ENCODE measurements at regions not wholly inside any gene's neighbourhood (a gene's known extent, or its start where the extent isn't known, plus 50 kb on each side); places are given as distances from the start of the nearest gene placed in this dataset.

DNA sequence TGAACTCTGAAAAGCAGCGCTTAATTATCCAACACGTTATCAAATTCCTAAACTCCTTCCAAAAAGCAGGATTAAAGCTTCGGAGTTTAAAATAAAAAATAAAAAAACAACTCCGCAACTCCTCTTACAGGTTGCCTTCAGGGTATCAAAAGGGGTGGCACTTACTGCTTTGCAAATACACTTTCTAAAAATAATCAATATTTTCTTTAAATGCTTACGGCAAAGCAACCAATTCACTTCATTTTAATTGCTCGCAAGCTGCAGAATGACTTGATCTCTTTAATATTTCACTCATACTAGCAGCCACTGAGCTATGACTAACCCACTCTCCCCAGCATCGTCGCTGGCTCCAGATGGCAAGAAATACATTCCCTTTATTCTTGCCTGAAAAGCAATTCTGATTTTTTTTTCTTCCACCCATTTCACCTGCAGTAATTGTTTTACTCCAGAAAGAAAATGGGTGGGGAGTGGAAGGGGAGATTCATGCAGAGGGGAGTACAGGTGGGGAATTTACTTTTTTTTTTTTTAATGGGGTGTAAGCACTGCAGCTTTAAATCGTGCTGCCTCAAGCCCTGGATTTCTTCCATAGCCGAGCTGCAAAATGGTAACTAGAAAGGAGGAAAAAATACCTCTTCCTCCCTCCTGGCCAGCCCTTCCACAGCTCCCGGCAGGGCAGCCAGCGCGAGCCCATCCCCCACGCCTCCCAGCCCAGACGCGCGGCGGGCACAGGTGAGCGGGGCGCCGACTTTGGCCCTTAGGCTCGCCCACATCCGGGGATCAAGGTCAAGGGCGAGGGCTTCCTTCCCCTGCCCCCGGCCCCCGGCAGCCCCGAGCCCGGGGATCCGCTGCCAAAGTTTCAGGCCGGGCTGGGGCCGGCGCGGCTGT is 54.2 kb upstream of the FHIP2A start:
- peak; percentile 65 for DNase-seq
- Histone ChIP-seq H3K27me3 (peaks cover 26% of the 10 kb centered on the region), H3K36me3 (no peaks in the 10 kb centered on the region), H3K4me3 (peak overlapping the region; percentile 65 to 88 (median 74)), H3K9me3 (no peaks in the 10 kb centered on the region), H3K27ac (peak overlapping the region; percentile 71 to 83 (median 72)), H3K4me1 (peaks cover 0 to 26% (median 17%) of the 10 kb centered on the region in 4 donors)
- intact Hi-C loops (cut with DNase I; ENCODE audit: low total_unique reads) = no loop called here
- in situ Hi-C loops (cut with MboI; ENCODE audit: low pct_ligation_motif_present in 1 of 4, low pct_unique_long_range_greater_than_20kb in 1 of 4, low sequenced_read_pairs in 3 of 4) = no loop called here
- WGBS, 2 donors (ENCODE audit: low coverage in 1 of 2) = 11 to 41% methylated on average over 10 to 33 of the region's 33 CpGs
- TF ChIP-seq POLR2AphosphoS5 (IDR thresholded peaks at IDR 0.05) = peak in 1 of 3 donors; percentile 4
- TF ChIP-seq POLR2A (IDR thresholded peaks at IDR 0.05) = no peak

DNA sequence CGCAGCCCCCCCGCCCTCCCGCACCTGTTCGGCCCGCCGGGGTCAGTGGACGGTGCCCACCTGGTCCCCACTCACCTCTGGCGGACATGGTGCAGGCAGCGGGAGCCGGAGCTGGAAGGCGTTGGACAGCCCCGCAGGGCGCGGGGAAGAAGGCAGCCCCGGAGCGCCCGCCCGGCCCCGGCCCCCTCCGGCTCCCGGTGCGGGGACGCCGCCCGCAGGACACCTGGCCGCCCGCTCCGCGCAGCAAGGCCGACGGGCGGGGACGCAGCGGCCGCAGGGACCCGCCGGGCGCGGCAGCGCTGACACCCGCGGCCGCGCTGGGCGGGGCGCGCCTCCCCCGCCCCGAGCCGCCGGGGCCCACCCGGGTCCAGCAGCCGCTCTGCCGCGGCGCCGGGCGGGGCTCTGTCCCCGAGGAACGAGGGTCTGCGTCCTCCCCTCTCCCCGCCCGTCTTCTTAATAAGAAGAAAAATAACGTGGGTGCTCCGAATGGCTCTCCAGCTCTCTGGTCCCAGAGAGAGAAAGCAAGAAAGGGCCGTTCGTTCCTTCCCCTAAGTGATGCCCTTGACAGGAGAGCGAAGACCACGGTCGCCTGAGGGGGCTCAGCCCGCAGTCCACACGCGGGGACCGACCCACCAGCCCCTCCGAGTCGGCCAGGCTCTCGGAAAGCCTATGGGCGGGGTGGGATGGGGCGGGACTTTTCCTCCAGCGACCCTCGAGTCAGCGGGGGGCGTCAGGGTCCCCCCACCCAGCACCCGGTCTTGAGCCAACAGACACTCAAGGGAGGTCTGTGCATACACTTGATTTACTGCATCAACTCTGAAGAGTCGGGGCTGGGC is 53.4 kb upstream of the FHIP2A start:
- intact Hi-C loops (cut with DNase I; ENCODE audit: low total_unique reads) = loop anchor here (1.0 kb wide), 1 partner anchor 11 kb away; no protein-coding TSS in a partner anchor
- no peak for TF ChIP-seq EP300 (IDR thresholded peaks at IDR 0.05; ENCODE audit: low read depth)
- no peak for TF ChIP-seq POLR2AphosphoS5 (IDR thresholded peaks at IDR 0.05)
- TF ChIP-seq POLR2A (IDR thresholded peaks at IDR 0.05) = no peak
- TF ChIP-seq, protein P1, sequence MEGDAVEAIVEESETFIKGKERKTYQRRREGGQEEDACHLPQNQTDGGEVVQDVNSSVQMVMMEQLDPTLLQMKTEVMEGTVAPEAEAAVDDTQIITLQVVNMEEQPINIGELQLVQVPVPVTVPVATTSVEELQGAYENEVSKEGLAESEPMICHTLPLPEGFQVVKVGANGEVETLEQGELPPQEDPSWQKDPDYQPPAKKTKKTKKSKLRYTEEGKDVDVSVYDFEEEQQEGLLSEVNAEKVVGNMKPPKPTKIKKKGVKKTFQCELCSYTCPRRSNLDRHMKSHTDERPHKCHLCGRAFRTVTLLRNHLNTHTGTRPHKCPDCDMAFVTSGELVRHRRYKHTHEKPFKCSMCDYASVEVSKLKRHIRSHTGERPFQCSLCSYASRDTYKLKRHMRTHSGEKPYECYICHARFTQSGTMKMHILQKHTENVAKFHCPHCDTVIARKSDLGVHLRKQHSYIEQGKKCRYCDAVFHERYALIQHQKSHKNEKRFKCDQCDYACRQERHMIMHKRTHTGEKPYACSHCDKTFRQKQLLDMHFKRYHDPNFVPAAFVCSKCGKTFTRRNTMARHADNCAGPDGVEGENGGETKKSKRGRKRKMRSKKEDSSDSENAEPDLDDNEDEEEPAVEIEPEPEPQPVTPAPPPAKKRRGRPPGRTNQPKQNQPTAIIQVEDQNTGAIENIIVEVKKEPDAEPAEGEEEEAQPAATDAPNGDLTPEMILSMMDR (IDR thresholded peaks at IDR 0.05) = no peak
- peaks cover 26% of the 10 kb centered on the region for H3K27me3 ChIP-seq
- no peaks in the 10 kb centered on the region for H3K36me3 ChIP-seq
- no peaks in the 10 kb centered on the region for H3K9me3 ChIP-seq
- H3K4me1 ChIP-seq = peaks cover 0 to 26% (median 17%) of the 10 kb centered on the region in 4 donors
- 0 to 4% methylated on average over 2 to 49 of the region's 85 CpGs for WGBS, 2 donors (ENCODE audit: low coverage in 1 of 2)
- peak overlapping the region; percentile 65 to 88 (median 74) for H3K4me3 ChIP-seq
- peak; percentile 22 for DNase-seq
- H3K27ac ChIP-seq = peak overlapping the region; percentile 71 to 83 (median 72)
- in situ Hi-C loops (cut with MboI; ENCODE audit: low pct_ligation_motif_present in 1 of 4, low pct_unique_long_range_greater_than_20kb in 1 of 4, low sequenced_read_pairs in 3 of 4) = no loop called here

DNA sequence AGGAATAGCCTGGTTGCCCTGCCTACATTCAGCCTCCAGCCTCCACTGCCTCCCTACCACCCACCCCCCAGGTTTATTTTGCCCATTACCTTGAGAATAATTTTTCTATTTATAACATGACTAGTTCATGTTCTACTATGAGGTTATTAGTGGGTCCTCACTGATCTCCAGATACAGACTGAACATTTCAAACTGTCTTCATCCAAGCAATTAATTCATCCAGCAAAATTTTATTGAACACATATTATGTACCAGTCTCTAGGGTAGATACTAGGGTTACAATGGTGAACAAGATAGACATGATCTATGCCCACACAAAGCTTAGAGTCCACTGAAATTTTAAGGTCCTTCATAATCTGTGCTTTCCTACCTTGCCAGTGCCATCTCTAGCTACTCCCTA is 51.6 kb upstream of the FHIP2A start:
- Histone ChIP-seq H3K27ac (no peak overlapping the region), H3K9me3 (no peaks in the 10 kb centered on the region), H3K36me3 (no peaks in the 10 kb centered on the region), H3K4me3 (no peak overlapping the region), H3K4me1 (peaks cover 0 to 26% (median 17%) of the 10 kb centered on the region in 4 donors), H3K27me3 (peaks cover 25% of the 10 kb centered on the region)
- intact Hi-C loops (cut with DNase I; ENCODE audit: low total_unique reads) = no loop called here
- DNase-seq = no peak
- in situ Hi-C loops (cut with MboI; ENCODE audit: low pct_ligation_motif_present in 1 of 4, low pct_unique_long_range_greater_than_20kb in 1 of 4, low sequenced_read_pairs in 3 of 4) = no loop called here
- TF ChIP-seq POLR2A (IDR thresholded peaks at IDR 0.05) (no peak), EP300 (IDR thresholded peaks at IDR 0.05; ENCODE audit: low read depth) (no peak), POLR2AphosphoS5 (IDR thresholded peaks at IDR 0.05) (no peak)
- TF ChIP-seq, protein P1 (IDR thresholded peaks at IDR 0.05) = no peak

DNA sequence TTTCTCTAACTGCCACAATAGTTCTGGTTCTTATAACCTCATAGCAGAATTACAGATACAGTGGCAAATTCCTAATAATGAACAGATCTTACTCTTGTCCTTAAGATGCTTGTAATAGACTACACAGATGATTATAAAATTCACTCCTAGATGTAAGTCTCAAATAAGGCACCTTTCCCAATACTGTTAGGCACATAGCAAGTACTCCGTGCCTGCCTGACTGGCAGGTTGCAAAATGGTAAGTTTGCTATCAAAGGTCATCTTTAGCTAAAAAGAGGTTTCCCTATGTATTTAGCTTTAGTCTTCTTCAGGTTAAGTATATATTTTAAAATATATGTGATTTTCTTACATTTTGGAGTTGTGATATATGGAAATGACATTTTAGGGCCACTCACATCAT is 50.4 kb upstream of the FHIP2A start:
- H3K27me3 ChIP-seq = peaks cover 21% of the 10 kb centered on the region

More for the DNA sequence above, 50.4 kb upstream of the FHIP2A start:
- Histone ChIP-seq H3K27ac (no peak overlapping the region), H3K4me1 (peaks cover 0 to 19% (median 17%) of the 10 kb centered on the region in 4 donors), H3K9me3 (no peaks in the 10 kb centered on the region), H3K4me3 (no peak overlapping the region), H3K36me3 (no peaks in the 10 kb centered on the region)
- intact Hi-C loops (cut with DNase I; ENCODE audit: low total_unique reads) (no loop called here), in situ Hi-C loops (cut with MboI; ENCODE audit: low pct_ligation_motif_present in 1 of 4, low pct_unique_long_range_greater_than_20kb in 1 of 4, low sequenced_read_pairs in 3 of 4) (no loop called here)
- no peak for DNase-seq
- TF ChIP-seq, protein P1 (IDR thresholded peaks at IDR 0.05) = no peak
- no peak for TF ChIP-seq POLR2A (IDR thresholded peaks at IDR 0.05)
- no peak for TF ChIP-seq POLR2AphosphoS5 (IDR thresholded peaks at IDR 0.05)
- TF ChIP-seq EP300 (IDR thresholded peaks at IDR 0.05; ENCODE audit: low read depth) = no peak
- 89 to 100% methylated on average over 1 of the region's 1 CpG for WGBS, 2 donors (ENCODE audit: low coverage in 1 of 2)
